ENCODE measurements at regions not wholly inside any gene's neighbourhood (a gene's known extent, or its start where the extent isn't known, plus 50 kb on each side); places are given as distances from the start of the nearest gene placed in this dataset.

GRCh38 chr20:39660965-39661364, 698.8 kb downstream of the DHX35 start:
- no peak for TF ChIP-seq TAF1 (IDR thresholded peaks at IDR 0.05; ENCODE audit: low read depth, low read length)
- TF ChIP-seq POLR2AphosphoS5 (IDR thresholded peaks at IDR 0.05; ENCODE audit: low read depth, low read length), result no peak
- no peak for TF ChIP-seq POLR2A (IDR thresholded peaks at IDR 0.05; ENCODE audit: low read depth, low read length)
- TF ChIP-seq SPI1 (IDR thresholded peaks at IDR 0.05; ENCODE audit: low read depth, low read length), result no peak; the same call in 1 of the 2 replicates
- no peak for TF ChIP-seq PAX5 (IDR thresholded peaks at IDR 0.05; ENCODE audit: insufficient read depth, low read length, severe bottlenecking)
- no peak for TF ChIP-seq POU2F2 (IDR thresholded peaks at IDR 0.05; ENCODE audit: low read depth, low read length)

Measured in GM12891 (cell line).